ENCODE measurements at regions not wholly inside any gene's neighbourhood (a gene's known extent, or its start where the extent isn't known, plus 50 kb on each side); places are given as distances from the start of the nearest gene placed in this dataset.

DNA sequence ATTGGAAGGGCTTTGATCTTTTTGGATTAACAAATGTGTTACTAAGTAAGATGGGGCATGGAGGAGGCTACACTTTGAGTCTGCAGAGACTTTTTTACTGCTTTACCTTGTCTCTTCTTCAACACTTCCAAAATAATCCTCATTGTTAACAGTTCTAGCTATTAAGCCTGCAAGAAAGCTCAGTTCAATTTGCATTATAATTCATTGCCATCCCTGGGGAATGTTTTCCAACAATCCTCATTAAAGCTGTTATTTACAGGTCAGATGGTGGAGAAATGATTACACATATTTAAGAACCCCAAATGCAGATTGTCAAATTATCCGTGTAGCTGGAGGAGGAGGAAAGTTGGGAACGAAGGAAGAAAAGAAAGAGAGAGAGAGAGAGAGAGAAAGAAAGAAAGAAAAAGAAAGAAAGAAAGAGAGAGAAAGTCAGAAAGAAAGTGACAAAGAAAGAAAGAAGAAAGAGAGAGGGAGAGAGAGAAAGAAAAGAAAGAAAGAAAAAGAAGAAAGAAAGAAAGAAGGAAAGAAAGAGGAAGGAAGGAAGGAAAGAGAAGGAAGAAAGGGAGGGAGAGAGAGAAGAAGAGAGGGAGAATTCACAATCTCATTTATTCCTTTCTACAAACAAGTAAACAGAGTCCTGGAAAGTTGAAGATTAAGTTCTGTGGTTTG is 443.9 kb downstream of the INSC start:
- H2AFZ ChIP-seq (ENCODE audit: low read length), result no peak overlapping the region
- H2BK12ac ChIP-seq (ENCODE audit: low read length), result no peak overlapping the region

DNA sequence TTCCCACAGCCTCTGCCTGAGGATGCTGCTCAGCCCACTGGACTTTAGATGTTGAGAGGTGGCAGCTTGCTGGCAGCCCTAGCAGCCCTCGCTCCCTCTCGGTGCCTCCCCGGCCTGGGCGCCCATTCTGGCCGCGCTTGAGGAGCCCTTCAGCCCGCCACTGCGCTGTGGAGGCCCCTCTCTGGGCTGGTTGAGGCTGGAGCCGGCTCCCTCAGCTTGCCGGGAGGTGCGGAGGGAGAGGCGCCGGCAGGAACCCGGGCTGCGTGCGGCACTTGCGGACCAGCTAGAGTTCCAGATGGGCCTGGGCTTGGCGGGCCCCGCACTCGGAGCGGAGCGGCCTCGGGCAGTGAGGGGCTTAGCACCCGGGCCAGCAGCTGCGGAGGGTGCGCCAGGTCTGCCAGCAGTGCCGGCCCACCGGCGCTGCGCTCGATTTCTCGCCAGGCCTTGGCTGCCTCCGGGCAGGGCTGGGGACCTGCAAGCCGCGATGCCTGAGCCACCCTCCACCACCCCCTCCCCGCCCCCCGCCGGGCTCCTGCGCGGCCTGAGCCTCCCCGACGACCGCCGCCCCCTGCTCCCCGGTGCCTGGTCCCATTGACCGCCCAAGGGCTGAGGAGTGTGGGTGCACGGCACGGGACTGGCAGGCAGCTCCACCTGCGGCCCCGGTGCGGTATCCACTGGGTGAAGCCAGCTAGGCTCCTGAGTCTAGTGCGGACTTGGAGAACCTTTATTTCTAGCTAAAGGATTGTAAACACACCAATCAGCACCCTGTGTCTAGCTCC is 446.2 kb downstream of the INSC start:
- Histone ChIP-seq H3K18ac (ENCODE audit: low read length) (peak overlapping the region; percentile 60), H3K27me3 (ENCODE audit: control insufficient read depth in 3 of 3, insufficient read depth in 3 of 3, low read depth in 1 of 3, low read length in 3 of 3) (no peaks in the 10 kb centered on the region), H3K9ac (ENCODE audit: low read depth, low read length, poor library complexity) (no peak overlapping the region), H3K14ac (ENCODE audit: low read length) (no peak overlapping the region), H2AFZ (ENCODE audit: low read length) (no peak overlapping the region), H3K27ac (replicated peaks; ENCODE audit: low read length) (no peak overlapping the region), H4K8ac (ENCODE audit: low read depth, low read length) (no peak overlapping the region), H3K4me1 (ENCODE audit: control insufficient read depth in 2 of 2, insufficient read depth in 1 of 2, low read depth in 1 of 2, low read length in 2 of 2) (peaks cover 0 to 11% of the 10 kb centered on the region in 2 donors), H2AK5ac (ENCODE audit: low read depth, low read length) (peak overlapping the region; percentile 57), H4K91ac (ENCODE audit: low read depth, low read length, poor library complexity) (no peak overlapping the region), H3K4me2 (ENCODE audit: insufficient read depth, low read length, poor library complexity, severe bottlenecking) (no peak overlapping the region), H3K9me3 (replicated peaks in 1 of 2; ENCODE audit: control insufficient read depth in 2 of 2, insufficient read depth in 1 of 2, low read depth in 1 of 2, low read length in 2 of 2) (peaks cover 0 to 6% of the 10 kb centered on the region in 2 donors), H3K4ac (ENCODE audit: low read length) (no peak overlapping the region), H3K4me3 (ENCODE audit: low read length in 2 of 2) (no peak overlapping the region), H3K79me1 (ENCODE audit: low read depth, low read length) (peaks cover 4% of the 10 kb centered on the region), H2BK15ac (ENCODE audit: low read length) (no peak overlapping the region), H3K36me3 (replicated peaks in 1 of 2; ENCODE audit: control insufficient read depth in 2 of 2, insufficient read depth in 2 of 2, low read length in 2 of 2) (peaks cover 0 to 8% of the 10 kb centered on the region in 2 donors), H3K23ac (ENCODE audit: low read depth, low read length, poor library complexity) (no peak overlapping the region), H2BK120ac (ENCODE audit: low read depth, low read length) (no peak overlapping the region), H2BK12ac (ENCODE audit: low read length) (no peak overlapping the region), H2BK5ac (ENCODE audit: low read length) (no peak overlapping the region)
- no CpG with 5 or more reads among the region's 52 CpGs for WGBS, 2 donors (ENCODE audit: extremely low coverage in 2 of 2, insufficient read length in 2 of 2, insufficient replicate concordance in 1 of 2)
- DNase-seq (ENCODE audit: low spot score), result no peak

More for the DNA sequence above, 443.9 kb downstream of the INSC start:
- H4K91ac ChIP-seq (ENCODE audit: low read depth, low read length, poor library complexity), result no peak overlapping the region
- H2BK5ac ChIP-seq (ENCODE audit: low read length), result no peak overlapping the region
- no peak overlapping the region for H2AK5ac ChIP-seq (ENCODE audit: low read depth, low read length)
- no peak overlapping the region for H3K9ac ChIP-seq (ENCODE audit: low read depth, low read length, poor library complexity)
- H3K4me2 ChIP-seq (ENCODE audit: insufficient read depth, low read length, poor library complexity, severe bottlenecking), result no peak overlapping the region
- H3K23ac ChIP-seq (ENCODE audit: low read depth, low read length, poor library complexity), result no peak overlapping the region
- no CpG with 5 or more reads among the region's 2 CpGs for WGBS, 2 donors (ENCODE audit: extremely low coverage in 2 of 2, insufficient read length in 2 of 2, insufficient replicate concordance in 1 of 2)
- no peak overlapping the region for H3K4me3 ChIP-seq (ENCODE audit: low read length in 2 of 2)
- no peak overlapping the region for H3K27ac ChIP-seq (replicated peaks; ENCODE audit: low read length)
- H3K27me3 ChIP-seq (ENCODE audit: control insufficient read depth in 3 of 3, insufficient read depth in 3 of 3, low read depth in 1 of 3, low read length in 3 of 3), result no peaks in the 10 kb centered on the region
- H4K8ac ChIP-seq (ENCODE audit: low read depth, low read length), result no peak overlapping the region
- no peak overlapping the region for H2BK120ac ChIP-seq (ENCODE audit: low read depth, low read length)
- H3K4ac ChIP-seq (ENCODE audit: low read length), result no peak overlapping the region
- H3K4me1 ChIP-seq (ENCODE audit: control insufficient read depth in 2 of 2, insufficient read depth in 1 of 2, low read depth in 1 of 2, low read length in 2 of 2), result peaks cover 0 to 11% of the 10 kb centered on the region in 2 donors
- no peak overlapping the region for H3K18ac ChIP-seq (ENCODE audit: low read length)
- no peak overlapping the region for H2BK15ac ChIP-seq (ENCODE audit: low read length)
- peaks cover 0 to 8% of the 10 kb centered on the region in 2 donors for H3K36me3 ChIP-seq (replicated peaks in 1 of 2; ENCODE audit: control insufficient read depth in 2 of 2, insufficient read depth in 2 of 2, low read length in 2 of 2)
- no peak overlapping the region for H3K14ac ChIP-seq (ENCODE audit: low read length)
- peaks cover 0 to 6% of the 10 kb centered on the region in 2 donors for H3K9me3 ChIP-seq (replicated peaks in 1 of 2; ENCODE audit: control insufficient read depth in 2 of 2, insufficient read depth in 1 of 2, low read depth in 1 of 2, low read length in 2 of 2)
- peaks cover 4% of the 10 kb centered on the region for H3K79me1 ChIP-seq (ENCODE audit: low read depth, low read length)
- no peak for DNase-seq (ENCODE audit: low spot score)

DNA sequence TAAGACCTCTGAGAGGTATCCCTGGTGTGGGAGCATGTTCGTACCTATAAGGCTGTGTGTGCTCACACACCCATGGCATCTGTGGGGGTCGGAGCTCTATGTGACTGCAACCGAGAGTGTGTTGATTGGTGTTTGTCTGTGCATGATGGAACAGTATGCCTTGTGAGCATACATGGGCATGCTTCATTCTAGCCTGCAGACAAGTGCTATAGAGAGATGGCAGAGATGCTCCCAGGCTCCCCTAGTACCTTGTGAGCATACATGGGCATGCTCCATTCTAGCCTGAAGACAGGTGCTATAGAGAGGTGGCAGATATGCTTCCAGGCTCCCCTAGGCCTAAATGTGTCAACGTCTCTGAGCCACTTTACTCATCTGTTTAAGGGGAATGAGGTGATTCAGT is 447.5 kb downstream of the INSC start:
- no peak for DNase-seq (ENCODE audit: low spot score)
- H3K79me1 ChIP-seq (ENCODE audit: low read depth, low read length), result peaks cover 4% of the 10 kb centered on the region
- H3K4me2 ChIP-seq (ENCODE audit: insufficient read depth, low read length, poor library complexity, severe bottlenecking), result no peak overlapping the region
- no peak overlapping the region for H2AFZ ChIP-seq (ENCODE audit: low read length)
- H2AK5ac ChIP-seq (ENCODE audit: low read depth, low read length), result no peak overlapping the region
- H3K9ac ChIP-seq (ENCODE audit: low read depth, low read length, poor library complexity), result no peak overlapping the region
- H3K4me3 ChIP-seq (ENCODE audit: low read length in 2 of 2), result no peak overlapping the region
- no peaks in the 10 kb centered on the region for H3K27me3 ChIP-seq (ENCODE audit: control insufficient read depth in 3 of 3, insufficient read depth in 3 of 3, low read depth in 1 of 3, low read length in 3 of 3)
- H3K14ac ChIP-seq (ENCODE audit: low read length), result no peak overlapping the region
- no peak overlapping the region for H4K91ac ChIP-seq (ENCODE audit: low read depth, low read length, poor library complexity)
- no peak overlapping the region for H3K4ac ChIP-seq (ENCODE audit: low read length)
- no peak overlapping the region for H2BK120ac ChIP-seq (ENCODE audit: low read depth, low read length)
- no peak overlapping the region for H3K27ac ChIP-seq (replicated peaks; ENCODE audit: low read length)
- no peak overlapping the region for H2BK15ac ChIP-seq (ENCODE audit: low read length)
- H4K8ac ChIP-seq (ENCODE audit: low read depth, low read length), result no peak overlapping the region
- peak overlapping the region; percentile 55 for H3K18ac ChIP-seq (ENCODE audit: low read length)
- H2BK12ac ChIP-seq (ENCODE audit: low read length), result no peak overlapping the region
- peaks cover 0 to 6% of the 10 kb centered on the region in 2 donors for H3K9me3 ChIP-seq (replicated peaks in 1 of 2; ENCODE audit: control insufficient read depth in 2 of 2, insufficient read depth in 1 of 2, low read depth in 1 of 2, low read length in 2 of 2)
- no peak overlapping the region for H3K23ac ChIP-seq (ENCODE audit: low read depth, low read length, poor library complexity)
- H2BK5ac ChIP-seq (ENCODE audit: low read length), result no peak overlapping the region
- WGBS, 2 donors (ENCODE audit: extremely low coverage in 2 of 2, insufficient read length in 2 of 2, insufficient replicate concordance in 1 of 2), result no CpG with 5 or more reads among the region's 4 CpGs
- peaks cover 0 to 12% of the 10 kb centered on the region in 2 donors for H3K4me1 ChIP-seq (ENCODE audit: control insufficient read depth in 2 of 2, insufficient read depth in 1 of 2, low read depth in 1 of 2, low read length in 2 of 2)
- H3K36me3 ChIP-seq (replicated peaks in 1 of 2; ENCODE audit: control insufficient read depth in 2 of 2, insufficient read depth in 2 of 2, low read length in 2 of 2), result peaks cover 0 to 9% of the 10 kb centered on the region in 2 donors

DNA sequence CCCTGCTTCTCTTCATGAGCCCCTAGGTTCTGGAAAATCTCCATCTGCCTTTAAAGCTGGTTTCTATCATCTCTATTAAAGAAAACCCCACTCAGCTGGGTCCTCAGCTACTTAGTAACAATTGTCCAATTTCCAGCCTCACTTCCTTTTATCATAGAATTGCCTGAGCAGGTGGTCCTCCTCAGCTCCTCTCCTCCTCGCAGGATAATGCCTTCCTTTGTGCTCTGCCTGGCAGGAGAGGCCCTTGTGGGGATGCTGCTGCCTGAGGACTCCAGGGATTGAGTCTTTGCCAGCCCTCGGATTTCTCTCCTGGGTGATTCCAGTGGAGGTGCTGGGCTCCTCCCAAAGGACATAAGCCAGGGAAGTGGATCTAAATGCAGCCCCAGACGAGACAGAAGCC is 448.3 kb downstream of the INSC start:
- Histone ChIP-seq H2BK12ac (ENCODE audit: low read length) (no peak overlapping the region), H3K36me3 (replicated peaks in 1 of 2; ENCODE audit: control insufficient read depth in 2 of 2, insufficient read depth in 2 of 2, low read length in 2 of 2) (peaks cover 0 to 9% of the 10 kb centered on the region in 2 donors), H3K27ac (replicated peaks; ENCODE audit: low read length) (peak overlapping the region; percentile 44), H3K9ac (ENCODE audit: low read depth, low read length, poor library complexity) (no peak overlapping the region), H3K27me3 (ENCODE audit: control insufficient read depth in 3 of 3, insufficient read depth in 3 of 3, low read depth in 1 of 3, low read length in 3 of 3) (no peaks in the 10 kb centered on the region), H2AK5ac (ENCODE audit: low read depth, low read length) (no peak overlapping the region), H2BK120ac (ENCODE audit: low read depth, low read length) (no peak overlapping the region), H3K4me2 (ENCODE audit: insufficient read depth, low read length, poor library complexity, severe bottlenecking) (no peak overlapping the region), H3K79me1 (ENCODE audit: low read depth, low read length) (peaks cover 4% of the 10 kb centered on the region), H2BK5ac (ENCODE audit: low read length) (no peak overlapping the region), H3K9me3 (replicated peaks in 1 of 2; ENCODE audit: control insufficient read depth in 2 of 2, insufficient read depth in 1 of 2, low read depth in 1 of 2, low read length in 2 of 2) (peaks cover 0 to 6% of the 10 kb centered on the region in 2 donors), H3K18ac (ENCODE audit: low read length) (peak overlapping the region; percentile 2), H3K23ac (ENCODE audit: low read depth, low read length, poor library complexity) (no peak overlapping the region), H3K14ac (ENCODE audit: low read length) (no peak overlapping the region), H4K91ac (ENCODE audit: low read depth, low read length, poor library complexity) (no peak overlapping the region), H4K8ac (ENCODE audit: low read depth, low read length) (no peak overlapping the region), H2BK15ac (ENCODE audit: low read length) (no peak overlapping the region), H3K4ac (ENCODE audit: low read length) (no peak overlapping the region), H3K4me3 (ENCODE audit: low read length in 2 of 2) (no peak overlapping the region), H2AFZ (ENCODE audit: low read length) (no peak overlapping the region), H3K4me1 (ENCODE audit: control insufficient read depth in 2 of 2, insufficient read depth in 1 of 2, low read depth in 1 of 2, low read length in 2 of 2) (peaks cover 0 to 12% of the 10 kb centered on the region in 2 donors)
- DNase-seq (ENCODE audit: low spot score), result no peak
- WGBS, 2 donors (ENCODE audit: extremely low coverage in 2 of 2, insufficient read length in 2 of 2, insufficient replicate concordance in 1 of 2), result no CpG with 5 or more reads among the region's 3 CpGs

Data from neuronal stem cell (in vitro differentiated cells).